H1 (cell line): ENCODE measurements at regions not wholly inside any gene's neighbourhood (a gene's known extent, or its start where the extent isn't known, plus 50 kb on each side); places are given as distances from the start of the nearest gene placed in this dataset.

Experiments
- CTCF ChIA-PET: fragments of 300-600 bp; sonication (Branson Sonifier 250); formaldehyde crosslinking; loops from one replicate; lab custom pipeline; 2021; ENCODE audit not compliant: partially characterized antibody; lab: Charles Lee
- POLR2A ChIA-PET: fragments of 300-600 bp; sonication (Branson Sonifier 250); formaldehyde crosslinking; loops from one replicate; lab custom pipeline; 2021; ENCODE audit warnings: inconsistent platforms; ENCODE audit not compliant: partially characterized antibody; lab: Charles Lee
- DNase-seq, 2 experiments: peaks; one replicate each; pipeline versions ENCODE4 v3.0.0 to v3.0.0-alpha.2; 2010 to 2022; ENCODE audit warnings: low spot score in 2 of 2, low read depth in 1 of 2, mixed read lengths in 1 of 2
- FAIRE-seq: peaks from 2 replicates; lab custom pipeline; 2011; peaks lifted over from hg19 to GRCh38; lab: Jason Lieb, UNC
- H2AFZ ChIP-seq: 2 replicates; pipeline ENCODE4 v1.8.1; 2012; ENCODE audit warnings: low read length, inconsistent platforms
- H2AK5ac ChIP-seq: 2 replicates; pipeline ENCODE4 v1.6.1; 2013; ENCODE audit warnings: low read depth, low read length
- H2BK120ac ChIP-seq: replicated peaks from 2 replicates; pipeline ENCODE3; 2013; ENCODE audit warnings: low read depth, low read length, inconsistent platforms
- H2BK12ac ChIP-seq: 2 replicates; pipeline ENCODE4 v1.6.1; 2013; ENCODE audit warnings: low read depth, low read length
- H2BK15ac ChIP-seq: 2 replicates; pipeline ENCODE4 v1.6.1; 2013; ENCODE audit warnings: low read length
- H2BK20ac ChIP-seq: 2 replicates; pipeline ENCODE4 v1.6.1; 2013; ENCODE audit warnings: low read length
- H2BK5ac ChIP-seq: 2 replicates; pipeline ENCODE4 v1.6.1; 2013; ENCODE audit warnings: low read depth, low read length
- H3K14ac ChIP-seq: 2 replicates; pipeline ENCODE4 v1.6.1; 2013; ENCODE audit warnings: inconsistent platforms; ENCODE audit not compliant: insufficient read length
- H3K18ac ChIP-seq: 2 replicates; pipeline ENCODE4 v1.6.1; 2013; ENCODE audit warnings: low read length; ENCODE audit errors: extremely low read depth
- H3K23ac ChIP-seq: 2 replicates; pipeline ENCODE4 v1.6.1; 2013; ENCODE audit warnings: inconsistent platforms; ENCODE audit not compliant: insufficient read length
- H3K23me2 ChIP-seq: 2 replicates; pipeline ENCODE4 v1.6.1; 2013; ENCODE audit warnings: low read depth, low read length
- H3K27ac ChIP-seq: 2 replicates; pipeline ENCODE4 v1.6.1; 2011; ENCODE audit warnings: low read depth, low read length, inconsistent platforms
- H3K27me3 ChIP-seq, 4 experiments: replicated peaks in 1 of 4; 1 replicate in 1 of 4; 2 replicates in 3 of 4; pipeline versions ENCODE4 v1.6.1 to v1.8.1; 2011 to 2013; ENCODE audit warnings: low read length in 3 of 4, mild to moderate bottlenecking in 3 of 4, inconsistent platforms in 2 of 4, mixed read lengths in 2 of 4, moderate library complexity in 1 of 4; ENCODE audit not compliant: control insufficient read depth in 3 of 4, insufficient read depth in 3 of 4; ENCODE audit errors: extremely low read depth in 1 of 4
- H3K36me3 ChIP-seq, 4 experiments: 2 replicates each; pipeline versions ENCODE4 v1.6.1 to v1.8.1; 2011 to 2013; ENCODE audit warnings: mild to moderate bottlenecking in 4 of 4, low read length in 3 of 4, moderate library complexity in 2 of 4, control low read depth in 1 of 4, inconsistent platforms in 1 of 4; ENCODE audit not compliant: insufficient read depth in 4 of 4, control insufficient read depth in 2 of 4
- H3K4ac ChIP-seq: replicated peaks from 2 replicates; pipeline ENCODE3; 2013; ENCODE audit warnings: low read length, low read depth, mixed read lengths, inconsistent platforms; ENCODE audit not compliant: insufficient read length
- H3K4me1 ChIP-seq, 4 experiments: replicated peaks in 1 of 4; 1 replicate in 1 of 4; 2 replicates in 3 of 4; pipeline versions ENCODE4 v1.6.1 to v1.8.1; 2011 to 2013; ENCODE audit warnings: low read length in 3 of 4, inconsistent platforms in 2 of 4, mixed read lengths in 1 of 4; ENCODE audit not compliant: insufficient read depth in 4 of 4, control insufficient read depth in 3 of 4
- H3K4me2 ChIP-seq, 2 experiments: 2 replicates each; pipeline versions ENCODE4 v1.6.1 to v1.8.1; 2011 to 2013; ENCODE audit warnings: low read depth in 2 of 2, low read length in 2 of 2, control low read depth in 1 of 2, inconsistent platforms in 1 of 2, mild to moderate bottlenecking in 1 of 2; ENCODE audit not compliant: insufficient read depth in 1 of 2
- H3K4me3 ChIP-seq, 4 experiments: fragments of 200-600, 300-600 bp in 1 of 4; sonication (generic), shearing (Covaris generic), sonication (Bioruptor Twin) in 1 of 4; 2 replicates each; pipeline versions ENCODE4 v1.5.1 to v1.8.1; 2011 to 2016; ENCODE audit warnings: low read length in 4 of 4, low read depth in 3 of 4, control low read depth in 2 of 4, inconsistent platforms in 2 of 4, mild to moderate bottlenecking in 2 of 4, mixed read lengths in 1 of 4, moderate library complexity in 1 of 4; ENCODE audit not compliant: insufficient read depth in 2 of 4; ENCODE audit errors: extremely low read depth in 1 of 4
- H3K56ac ChIP-seq: replicated peaks from 2 replicates; pipeline ENCODE3; 2013; ENCODE audit warnings: low read depth, mild to moderate bottlenecking, mixed read lengths, low read length, inconsistent platforms; ENCODE audit not compliant: insufficient read length
- H3K79me1 ChIP-seq: 2 replicates; pipeline ENCODE4 v1.6.1; 2013; ENCODE audit warnings: low read depth, low read length, control low read depth
- H3K79me2 ChIP-seq, 2 experiments: 2 replicates each; pipeline versions ENCODE4 v1.6.1 to v1.8.1; 2012 to 2013; ENCODE audit warnings: low read length in 2 of 2, mild to moderate bottlenecking in 2 of 2, inconsistent platforms in 1 of 2; ENCODE audit not compliant: insufficient read depth in 2 of 2, control insufficient read depth in 1 of 2
- H3K9ac ChIP-seq, 4 experiments: replicated peaks in 1 of 4; 1 replicate in 1 of 4; 2 replicates in 3 of 4; pipeline versions ENCODE4 v1.6.1 to v1.8.1; 2011 to 2013; ENCODE audit warnings: low read depth in 3 of 4, low read length in 3 of 4, control low read depth in 2 of 4, mild to moderate bottlenecking in 2 of 4, moderate library complexity in 2 of 4, inconsistent platforms in 1 of 4; ENCODE audit errors: extremely low read depth in 1 of 4
- H3K9me3 ChIP-seq, 2 experiments: 2 replicates each; pipeline versions ENCODE4 v1.6.1 to v1.8.1; 2012 to 2013; ENCODE audit warnings: mild to moderate bottlenecking in 2 of 2, moderate library complexity in 2 of 2, control low read depth in 1 of 2, inconsistent platforms in 1 of 2, low read depth in 1 of 2, low read length in 1 of 2, mixed read lengths in 1 of 2; ENCODE audit not compliant: insufficient read depth in 2 of 2
- H4K20me1 ChIP-seq, 2 experiments: replicated peaks in 1 of 2; 2 replicates each; pipeline versions ENCODE3 to v1.8.1; 2011 to 2013; ENCODE audit warnings: inconsistent platforms in 2 of 2, low read length in 2 of 2, mild to moderate bottlenecking in 1 of 2; ENCODE audit not compliant: insufficient read depth in 2 of 2, control insufficient read depth in 1 of 2
- H4K5ac ChIP-seq: 2 replicates; pipeline ENCODE4 v1.6.1; 2013; ENCODE audit warnings: low read length, low read depth, mixed read lengths, inconsistent platforms; ENCODE audit not compliant: insufficient read length
- H4K8ac ChIP-seq: 2 replicates; pipeline ENCODE4 v1.8.0; 2013; ENCODE audit warnings: mild to moderate bottlenecking, moderate library complexity, low read length, inconsistent platforms; ENCODE audit not compliant: insufficient read depth; ENCODE audit errors: extremely low read depth
- H4K91ac ChIP-seq: replicated peaks from 2 replicates; pipeline ENCODE3; 2013; ENCODE audit warnings: low read length, mixed read lengths, inconsistent platforms; ENCODE audit not compliant: insufficient read length
- BACH1 ChIP-seq: IDR thresholded peaks from 2 replicates; pipeline ENCODE4 v1.6.1; 2012; ENCODE audit warnings: low read length, improper control_type of control experiment
- EP300 ChIP-seq, 2 experiments: IDR thresholded peaks; 1 replicate in 1 of 2; 2 replicates in 1 of 2; pipeline ENCODE4 v1.6.1; 2011 to 2012; ENCODE audit warnings: low read depth in 2 of 2, low read length in 2 of 2, mild to moderate bottlenecking in 2 of 2, borderline replicate concordance in 1 of 2, inconsistent platforms in 1 of 2, moderate library complexity in 1 of 2
- HDAC2 ChIP-seq, 2 experiments: fragments of 300-600 bp in 1 of 2; sonication (generic) in 1 of 2; IDR thresholded peaks; 2 replicates each; pipeline ENCODE4 v1.6.1; 2011 to 2012; ENCODE audit warnings: low read depth in 2 of 2, low read length in 2 of 2, mild to moderate bottlenecking in 2 of 2, moderate library complexity in 2 of 2, borderline replicate concordance in 1 of 2, inconsistent platforms in 1 of 2
- KDM1A ChIP-seq: fragments of 200-600, 300-600 bp; sonication (generic); IDR thresholded peaks from 2 replicates; pipeline ENCODE4 v1.7.1; 2016; ENCODE audit warnings: mild to moderate bottlenecking, low read length, borderline replicate concordance
- PHF8 ChIP-seq: fragments of 200-600 bp; sonication (generic); conservative IDR thresholded peaks from 2 replicates; pipeline ENCODE4 v1.7.1; 2012; ENCODE audit warnings: low read depth, mild to moderate bottlenecking, inconsistent platforms, low read length, moderate library complexity
- POLR2A ChIP-seq, 2 experiments: IDR thresholded peaks; 1 replicate in 1 of 2; 2 replicates in 1 of 2; pipeline ENCODE4 v1.6.1; 2011; ENCODE audit warnings: low read depth in 2 of 2, low read length in 2 of 2, mild to moderate bottlenecking in 2 of 2; ENCODE audit errors: control extremely low read depth in 1 of 2
- RAD21 ChIP-seq, 2 experiments: IDR thresholded peaks in 1 of 2; conservative IDR thresholded peaks in 1 of 2; 2 replicates each; pipeline ENCODE4 v1.6.1; 2011; ENCODE audit warnings: low read depth in 2 of 2, low read length in 2 of 2, improper control_type of control experiment in 1 of 2, inconsistent platforms in 1 of 2, mild to moderate bottlenecking in 1 of 2, moderate library complexity in 1 of 2
- SAP30 ChIP-seq: fragments of 300-600 bp; sonication (generic); IDR thresholded peaks from 2 replicates; pipeline ENCODE4 v1.7.1; 2012; ENCODE audit warnings: low read length, moderate library complexity, mild to moderate bottlenecking, inconsistent platforms; ENCODE audit not compliant: insufficient read depth, insufficient replicate concordance
- SIX5 ChIP-seq: IDR thresholded peaks from 2 replicates; pipeline ENCODE4 v1.6.1; 2011; ENCODE audit warnings: mild to moderate bottlenecking, low read depth, low read length
- TCF12 ChIP-seq: IDR thresholded peaks from 2 replicates; pipeline ENCODE4 v1.6.1; 2011; ENCODE audit warnings: low read depth, mild to moderate bottlenecking, low read length
- TEAD4 ChIP-seq: IDR thresholded peaks from 2 replicates; pipeline ENCODE4 v1.6.1; 2012; ENCODE audit warnings: low read depth, low read length, inconsistent platforms, mixed read lengths
- USF2 ChIP-seq: IDR thresholded peaks from 2 replicates; pipeline ENCODE4 v1.6.1; 2011; ENCODE audit warnings: low read length, improper control_type of control experiment
- whole genome bisulfite sequencing, 2 experiments: shearing (Covaris generic) in 1 of 2; methylation state at CpG; one replicate each; pipeline versions ENCODE4 v1.1.6 to v1.1.7; 2013 to 2015; ENCODE audit warnings: low lambda C conversion rate in 2 of 2, mixed read lengths in 2 of 2, inconsistent platforms in 1 of 2, low coverage in 1 of 2, missing lambda C conversion rate in 1 of 2; ENCODE audit not compliant: insufficient replicate concordance in 2 of 2, insufficient coverage in 1 of 2, insufficient read length in 1 of 2; ENCODE audit errors: extremely low coverage in 1 of 2, missing lambda C conversion rate in 1 of 2; 5-methylcytosine and 5-hydroxymethylcytosine counted together

- no peaks in the 10 kb centered on the region for H3K79me1 ChIP-seq
- no peak overlapping the region for H3K56ac ChIP-seq
- H3K27me3 ChIP-seq, result no peaks in the 10 kb centered on the region
- H4K91ac ChIP-seq, result no peak overlapping the region
- H2BK5ac ChIP-seq, result no peak overlapping the region
- no peak overlapping the region for H2BK15ac ChIP-seq
- no peak overlapping the region for H3K9ac ChIP-seq
- no peak overlapping the region for H2AFZ ChIP-seq
- no peak overlapping the region for H3K14ac ChIP-seq
- no peaks in the 10 kb centered on the region for H4K20me1 ChIP-seq
- H3K79me2 ChIP-seq, result no peaks in the 10 kb centered on the region
- DNase-seq (no peak), FAIRE-seq (no peak)
- peaks cover 18 to 22% of the 10 kb centered on the region in 2 experiments; a peak in 3 of 4 replicates for H3K9me3 ChIP-seq
- H2BK120ac ChIP-seq, result no peak overlapping the region
- no peak overlapping the region for H2BK12ac ChIP-seq
- H2BK20ac ChIP-seq, result no peak overlapping the region
- CTCF ChIA-PET, result no interaction called here
- H4K8ac ChIP-seq, result no peak overlapping the region
- H4K5ac ChIP-seq, result no peak overlapping the region
- WGBS, 2 experiments, result 90% methylated on average over 2 of the region's 2 CpGs; no CpG with 5 or more reads in 1 of the 2 experiments
- no peaks in the 10 kb centered on the region for H3K4me1 ChIP-seq
- no peak overlapping the region for H3K23ac ChIP-seq
- no peak overlapping the region for H3K4me3 ChIP-seq
- POLR2A ChIA-PET, result no interaction called here
- H3K23me2 ChIP-seq, result no peaks in the 10 kb centered on the region
- no peak overlapping the region for H3K18ac ChIP-seq
- H3K27ac ChIP-seq, result no peak overlapping the region
- no peak overlapping the region for H3K4me2 ChIP-seq
- H2AK5ac ChIP-seq, result no peak overlapping the region
- no peak overlapping the region for H3K4ac ChIP-seq
- H3K36me3 ChIP-seq, result 0 out of 8 replicates have a peak, but pooled peaks cover 0 to 2% (median 0%) of the 10 kb centered on the region in 4 experiments
- no peak for TF ChIP-seq PHF8
- TF ChIP-seq TEAD4, result no peak
- TF ChIP-seq TCF12, result no peak
- TF ChIP-seq RAD21 (IDR thresholded peaks at IDR 0.05 in 1 of 2, conservative IDR thresholded peaks at IDR 0.05 in 1 of 2; ENCODE audit: low read depth in 2 of 2, low read length in 2 of 2), result no peak
- TF ChIP-seq POLR2A (IDR thresholded peaks at IDR 0.05; ENCODE audit: control extremely low read depth in 1 of 2, low read depth in 2 of 2, low read length in 2 of 2), result no peak
- TF ChIP-seq KDM1A, result no peak
- TF ChIP-seq EP300 (IDR thresholded peaks at IDR 0.05; ENCODE audit: borderline replicate concordance in 1 of 2, low read depth in 2 of 2, low read length in 2 of 2), result no peak
- TF ChIP-seq SAP30, result no peak
- TF ChIP-seq USF2, result no peak
- no peak for TF ChIP-seq HDAC2 (IDR thresholded peaks at IDR 0.05; ENCODE audit: borderline replicate concordance in 1 of 2, low read depth in 2 of 2, low read length in 2 of 2)
- TF ChIP-seq SIX5, result no peak
- TF ChIP-seq BACH1, result no peak
These were observed 132.3 kb upstream of the SULF2 start for GRCh38 chr20:47917549-47918070.
